ENCODE measurements at regions not wholly inside any gene's neighbourhood (a gene's known extent, or its start where the extent isn't known, plus 50 kb on each side); places are given as distances from the start of the nearest gene placed in this dataset.

GRCh38 chr7:156121434-156121833, 309.2 kb upstream of the SHH start:
- no peak overlapping the region for H3K27ac Mint-ChIP-seq
- no peaks in the 10 kb centered on the region for H3K27me3 Mint-ChIP-seq (ENCODE audit: low read depth in 2 of 2)
- 86% methylated on average over 10 of the region's 10 CpGs for WGBS (ENCODE audit: insufficient coverage)
- no peaks in the 10 kb centered on the region for H3K27me3 ChIP-seq (ENCODE audit: control insufficient read depth, insufficient read depth, low read length)
- no peak overlapping the region for H3K4me3 Mint-ChIP-seq
- DNase-seq (no peak), ATAC-seq (no peak)
- H3K9me3 Mint-ChIP-seq: no peaks in the 10 kb centered on the region
- no peaks in the 10 kb centered on the region for H3K4me1 ChIP-seq (ENCODE audit: control insufficient read depth, insufficient read depth, low read length)
- H3K4me1 Mint-ChIP-seq: no peaks in the 10 kb centered on the region
- TF ChIP-seq, protein P1, sequence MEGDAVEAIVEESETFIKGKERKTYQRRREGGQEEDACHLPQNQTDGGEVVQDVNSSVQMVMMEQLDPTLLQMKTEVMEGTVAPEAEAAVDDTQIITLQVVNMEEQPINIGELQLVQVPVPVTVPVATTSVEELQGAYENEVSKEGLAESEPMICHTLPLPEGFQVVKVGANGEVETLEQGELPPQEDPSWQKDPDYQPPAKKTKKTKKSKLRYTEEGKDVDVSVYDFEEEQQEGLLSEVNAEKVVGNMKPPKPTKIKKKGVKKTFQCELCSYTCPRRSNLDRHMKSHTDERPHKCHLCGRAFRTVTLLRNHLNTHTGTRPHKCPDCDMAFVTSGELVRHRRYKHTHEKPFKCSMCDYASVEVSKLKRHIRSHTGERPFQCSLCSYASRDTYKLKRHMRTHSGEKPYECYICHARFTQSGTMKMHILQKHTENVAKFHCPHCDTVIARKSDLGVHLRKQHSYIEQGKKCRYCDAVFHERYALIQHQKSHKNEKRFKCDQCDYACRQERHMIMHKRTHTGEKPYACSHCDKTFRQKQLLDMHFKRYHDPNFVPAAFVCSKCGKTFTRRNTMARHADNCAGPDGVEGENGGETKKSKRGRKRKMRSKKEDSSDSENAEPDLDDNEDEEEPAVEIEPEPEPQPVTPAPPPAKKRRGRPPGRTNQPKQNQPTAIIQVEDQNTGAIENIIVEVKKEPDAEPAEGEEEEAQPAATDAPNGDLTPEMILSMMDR (IDR thresholded peaks at IDR 0.05): no peak
- no peaks in the 10 kb centered on the region for H3K36me3 ChIP-seq (ENCODE audit: control insufficient read depth, insufficient read depth, low read length)
- H3K9me3 ChIP-seq (ENCODE audit: control insufficient read depth, insufficient read depth, low read length): no peaks in the 10 kb centered on the region
- H3K27ac ChIP-seq (ENCODE audit: low read length): no peak overlapping the region
- intact Hi-C loops (cut with micrococcal nuclease): no loop called here
- H3K36me3 Mint-ChIP-seq: no peaks in the 10 kb centered on the region
- no peak overlapping the region for H3K4me3 ChIP-seq (ENCODE audit: low read length)

DNA sequence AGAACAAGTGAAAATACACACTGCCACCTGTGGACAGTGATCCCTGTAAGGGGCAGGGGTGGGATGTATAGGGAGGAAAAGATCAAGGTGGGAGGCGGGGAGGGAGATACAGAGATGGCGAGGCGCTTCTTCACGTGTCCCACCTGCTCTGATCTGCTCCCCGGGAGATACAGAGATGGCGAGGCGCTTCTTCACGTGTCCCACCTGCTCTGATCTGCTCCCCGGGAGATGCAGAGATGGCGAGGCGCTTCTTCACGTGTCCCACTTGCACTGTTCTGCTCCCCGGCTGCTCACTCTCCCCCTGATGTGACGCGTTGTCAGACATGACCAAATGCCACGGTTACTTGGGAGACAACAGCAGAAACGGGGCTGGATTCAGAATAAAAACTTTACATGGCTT, 308.3 kb upstream of the SHH start:
- no peaks in the 10 kb centered on the region for H3K36me3 Mint-ChIP-seq
- ATAC-seq: no peak
- H3K4me3 ChIP-seq (ENCODE audit: low read length): no peak overlapping the region
- DNase-seq: no peak
- 90% methylated on average over 17 of the region's 17 CpGs for WGBS (ENCODE audit: insufficient coverage)
- H3K27ac Mint-ChIP-seq: no peak overlapping the region
- H3K27me3 Mint-ChIP-seq (ENCODE audit: low read depth in 2 of 2): no peaks in the 10 kb centered on the region
- TF ChIP-seq, protein P1 (IDR thresholded peaks at IDR 0.05): no peak
- no peaks in the 10 kb centered on the region for H3K4me1 ChIP-seq (ENCODE audit: control insufficient read depth, insufficient read depth, low read length)
- H3K4me3 Mint-ChIP-seq: no peak overlapping the region
- no peaks in the 10 kb centered on the region for H3K27me3 ChIP-seq (ENCODE audit: control insufficient read depth, insufficient read depth, low read length)
- intact Hi-C loops (cut with micrococcal nuclease): no loop called here
- H3K4me1 Mint-ChIP-seq: no peaks in the 10 kb centered on the region
- no peaks in the 10 kb centered on the region for H3K36me3 ChIP-seq (ENCODE audit: control insufficient read depth, insufficient read depth, low read length)
- no peaks in the 10 kb centered on the region for H3K9me3 Mint-ChIP-seq
- H3K27ac ChIP-seq (ENCODE audit: low read length): no peak overlapping the region
- no peaks in the 10 kb centered on the region for H3K9me3 ChIP-seq (ENCODE audit: control insufficient read depth, insufficient read depth, low read length)

GRCh38 chr7:156119771-156120170, 307.5 kb upstream of the SHH start:
- intact Hi-C loops (cut with micrococcal nuclease): no loop called here
- no peak overlapping the region for H3K27ac Mint-ChIP-seq
- ATAC-seq (no peak), DNase-seq (no peak)
- H3K4me1 Mint-ChIP-seq: no peaks in the 10 kb centered on the region
- H3K4me3 Mint-ChIP-seq: no peak overlapping the region
- no peaks in the 10 kb centered on the region for H3K36me3 ChIP-seq (ENCODE audit: control insufficient read depth, insufficient read depth, low read length)
- H3K4me1 ChIP-seq (ENCODE audit: control insufficient read depth, insufficient read depth, low read length): no peaks in the 10 kb centered on the region
- H3K4me3 ChIP-seq (ENCODE audit: low read length): no peak overlapping the region
- no peak overlapping the region for H3K27ac ChIP-seq (ENCODE audit: low read length)
- H3K9me3 ChIP-seq (ENCODE audit: control insufficient read depth, insufficient read depth, low read length): no peaks in the 10 kb centered on the region
- no peaks in the 10 kb centered on the region for H3K27me3 Mint-ChIP-seq (ENCODE audit: low read depth in 2 of 2)
- TF ChIP-seq, protein P1 (IDR thresholded peaks at IDR 0.05): no peak
- no peaks in the 10 kb centered on the region for H3K27me3 ChIP-seq (ENCODE audit: control insufficient read depth, insufficient read depth, low read length)
- WGBS (ENCODE audit: insufficient coverage): 92% methylated on average over 6 of the region's 6 CpGs
- no peaks in the 10 kb centered on the region for H3K9me3 Mint-ChIP-seq
- H3K36me3 Mint-ChIP-seq: no peaks in the 10 kb centered on the region

DNA sequence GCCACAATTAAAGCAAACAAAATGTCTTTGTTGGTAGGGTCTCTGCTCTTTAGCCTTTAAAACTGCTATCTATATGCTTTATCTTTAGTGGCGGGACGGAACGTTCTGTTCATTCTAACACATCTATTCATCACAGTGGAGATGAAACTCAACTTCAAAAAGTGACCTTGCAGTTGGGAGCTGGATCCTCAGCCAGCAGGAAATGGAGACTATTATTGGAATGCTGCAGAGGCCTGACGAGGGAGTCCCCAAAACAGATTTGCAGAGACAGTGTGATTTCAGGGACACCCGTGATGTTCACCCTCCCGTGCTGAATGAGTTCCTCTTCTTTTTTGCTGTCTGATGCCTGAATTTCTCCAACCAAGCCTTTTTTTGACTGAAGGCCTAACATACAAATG, 306.0 kb upstream of the SHH start:
- no peak for ATAC-seq
- WGBS (ENCODE audit: insufficient coverage): 84% methylated on average over 6 of the region's 6 CpGs
- no peak overlapping the region for H3K27ac Mint-ChIP-seq
- no peak for DNase-seq
- H3K36me3 Mint-ChIP-seq: no peaks in the 10 kb centered on the region
- no peaks in the 10 kb centered on the region for H3K9me3 Mint-ChIP-seq
- no peak overlapping the region for H3K4me3 ChIP-seq (ENCODE audit: low read length)
- no peak overlapping the region for H3K4me3 Mint-ChIP-seq
- TF ChIP-seq, protein P1 (IDR thresholded peaks at IDR 0.05): no peak
- no peaks in the 10 kb centered on the region for H3K9me3 ChIP-seq (ENCODE audit: control insufficient read depth, insufficient read depth, low read length)
- intact Hi-C loops (cut with micrococcal nuclease): no loop called here
- no peaks in the 10 kb centered on the region for H3K27me3 ChIP-seq (ENCODE audit: control insufficient read depth, insufficient read depth, low read length)
- no peaks in the 10 kb centered on the region for H3K4me1 ChIP-seq (ENCODE audit: control insufficient read depth, insufficient read depth, low read length)
- no peaks in the 10 kb centered on the region for H3K36me3 ChIP-seq (ENCODE audit: control insufficient read depth, insufficient read depth, low read length)
- no peaks in the 10 kb centered on the region for H3K27me3 Mint-ChIP-seq (ENCODE audit: low read depth in 2 of 2)
- no peak overlapping the region for H3K27ac ChIP-seq (ENCODE audit: low read length)
- no peaks in the 10 kb centered on the region for H3K4me1 Mint-ChIP-seq

Measured in natural killer cell (primary cell).